GM19035 (cell line): ENCODE measurements at regions not wholly inside any gene's neighbourhood (a gene's known extent, or its start where the extent isn't known, plus 50 kb on each side); places are given as distances from the start of the nearest gene placed in this dataset.

ENCODE experiments used
- ATAC-seq: cut with Tn5 transposase; IDR thresholded peaks from one replicate; pipeline ENCODE4 v1.9.1; 2021; ENCODE audit not compliant: unreplicated experiment

- ATAC-seq: no peak
Measured at GRCh38 chr1:56442290-56442877, 137.0 kb downstream of the PLPP3 start.

GRCh38 chr1:56441601-56442000 lies 137.8 kb downstream of the PLPP3 start:
- no peak for ATAC-seq

- no peak for ATAC-seq
Measured at GRCh38 chr1:56439610-56440264, 139.6 kb downstream of the PLPP3 start.

GRCh38 chr1:56438901-56439551 lies 140.3 kb downstream of the PLPP3 start:
- no peak for ATAC-seq

GRCh38 chr1:56437959-56438358 lies 141.4 kb downstream of the PLPP3 start:
- no peak for ATAC-seq

GRCh38 chr1:56436912-56437417 lies 142.4 kb downstream of the PLPP3 start:
- ATAC-seq: no peak

GRCh38 chr1:56436296-56436695 lies 143.1 kb downstream of the PLPP3 start:
- ATAC-seq: no peak

GRCh38 chr1:56435434-56436262 lies 143.7 kb downstream of the PLPP3 start:
- no peak for ATAC-seq

- no peak for ATAC-seq
Measured at GRCh38 chr1:56434740-56435139, 144.6 kb downstream of the PLPP3 start.

- no peak for ATAC-seq
Measured at GRCh38 chr1:56434025-56434424, 145.3 kb downstream of the PLPP3 start.

GRCh38 chr1:56433056-56433577 lies 146.2 kb downstream of the PLPP3 start:
- no peak for ATAC-seq

GRCh38 chr1:56432166-56432971 lies 147.0 kb downstream of the PLPP3 start:
- ATAC-seq: no peak

- ATAC-seq: no peak
Measured at GRCh38 chr1:56430141-56430839, 149.1 kb downstream of the PLPP3 start.

GRCh38 chr1:56429288-56429687 lies 150.1 kb downstream of the PLPP3 start:
- ATAC-seq: no peak

- no peak for ATAC-seq
Measured at GRCh38 chr1:56426587-56427381, 152.6 kb downstream of the PLPP3 start.

GRCh38 chr1:56425494-56426037 lies 153.8 kb downstream of the PLPP3 start:
- no peak for ATAC-seq

GRCh38 chr1:56424744-56425493 lies 154.4 kb downstream of the PLPP3 start:
- no peak for ATAC-seq

- ATAC-seq: no peak
Measured at GRCh38 chr1:56423716-56424115, 155.6 kb downstream of the PLPP3 start.
